ENCODE measurements at regions not wholly inside any gene's neighbourhood (a gene's known extent, or its start where the extent isn't known, plus 50 kb on each side); places are given as distances from the start of the nearest gene placed in this dataset.
A peak's percentile ranks its signal among the peaks of the same experiment; 100 is the strongest.

DNA sequence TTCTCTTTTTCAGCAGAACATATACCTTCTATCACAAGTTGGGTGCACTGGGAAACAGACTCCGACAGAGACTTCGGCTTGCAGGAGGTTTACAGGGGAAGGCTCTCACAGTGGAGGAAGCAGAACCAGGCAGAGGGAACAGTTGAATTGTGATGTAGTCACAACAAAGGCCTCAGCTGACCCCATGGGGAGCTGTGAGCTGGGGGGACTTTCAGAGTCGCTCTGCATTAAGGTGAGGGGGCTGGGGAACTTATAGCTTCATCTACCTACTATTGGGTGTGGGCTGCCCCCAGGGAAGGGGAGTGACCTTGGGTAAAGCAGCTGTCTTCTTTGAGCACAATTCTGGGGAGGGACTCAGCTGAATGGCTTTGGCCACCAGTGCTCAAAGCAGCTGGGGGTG is 94.9 kb upstream of the POU3F1 start:
- no peaks in the 10 kb centered on the region for H3K9me3 ChIP-seq (replicated peaks; ENCODE audit: low read length)
- no peak overlapping the region for H3K4me2 ChIP-seq (ENCODE audit: low read length)
- no peak overlapping the region for H3K4me3 ChIP-seq (ENCODE audit: low read length)
- H3K27me3 ChIP-seq (ENCODE audit: control insufficient read depth, insufficient read depth, low read length) = peaks cover 12% of the 10 kb centered on the region
- no peak overlapping the region for H3K9ac ChIP-seq (ENCODE audit: low read depth, low read length)
- H3K36me3 ChIP-seq (ENCODE audit: insufficient read depth, low read length) = no peaks in the 10 kb centered on the region
- peaks cover 25% of the 10 kb centered on the region for H3K4me1 ChIP-seq (ENCODE audit: control insufficient read depth, insufficient read depth, low read length)

DNA sequence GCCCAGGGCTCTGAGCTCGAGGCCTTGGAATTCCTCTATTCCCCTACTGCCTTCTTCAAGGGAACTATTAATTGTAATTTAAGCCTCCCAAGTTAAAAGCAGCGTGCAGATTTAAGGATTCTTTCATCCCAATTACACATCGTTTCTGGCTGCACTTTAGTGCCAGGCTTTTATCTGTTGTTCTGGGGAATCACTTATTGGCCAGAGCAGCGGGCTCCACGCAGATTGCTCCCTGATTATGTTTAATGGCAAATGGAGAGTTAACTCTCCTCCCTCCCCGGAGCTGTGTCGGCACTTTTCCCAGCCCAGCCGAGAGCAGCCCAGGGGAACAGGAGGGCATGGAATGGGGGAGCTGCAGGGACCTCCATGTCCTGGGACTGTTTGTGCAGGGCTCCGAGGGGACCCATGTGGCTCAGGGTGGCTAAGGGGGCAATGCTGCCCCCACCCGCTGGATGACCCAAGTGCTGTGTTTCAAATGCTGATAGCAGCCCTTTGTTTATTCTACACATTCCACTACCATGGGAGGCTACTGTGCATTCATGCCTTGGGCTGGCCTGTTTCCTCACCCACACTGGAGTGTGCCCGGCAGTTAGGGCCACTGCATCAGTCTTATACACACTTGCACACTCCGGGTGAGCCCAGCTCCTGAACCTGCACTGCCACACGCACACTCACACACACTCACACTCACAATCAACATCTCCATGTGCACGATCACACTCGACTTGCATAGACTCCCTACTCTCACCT is 93.3 kb upstream of the POU3F1 start:
- no peak overlapping the region for H3K9ac ChIP-seq (ENCODE audit: low read depth, low read length)
- H3K4me1 ChIP-seq (ENCODE audit: control insufficient read depth, insufficient read depth, low read length) = peaks cover 25% of the 10 kb centered on the region
- peaks cover 22% of the 10 kb centered on the region for H3K27me3 ChIP-seq (ENCODE audit: control insufficient read depth, insufficient read depth, low read length)
- H3K4me3 ChIP-seq (ENCODE audit: low read length) = no peak overlapping the region
- H3K36me3 ChIP-seq (ENCODE audit: insufficient read depth, low read length) = no peaks in the 10 kb centered on the region
- H3K4me2 ChIP-seq (ENCODE audit: low read length) = no peak overlapping the region
- no peaks in the 10 kb centered on the region for H3K9me3 ChIP-seq (replicated peaks; ENCODE audit: low read length)

DNA sequence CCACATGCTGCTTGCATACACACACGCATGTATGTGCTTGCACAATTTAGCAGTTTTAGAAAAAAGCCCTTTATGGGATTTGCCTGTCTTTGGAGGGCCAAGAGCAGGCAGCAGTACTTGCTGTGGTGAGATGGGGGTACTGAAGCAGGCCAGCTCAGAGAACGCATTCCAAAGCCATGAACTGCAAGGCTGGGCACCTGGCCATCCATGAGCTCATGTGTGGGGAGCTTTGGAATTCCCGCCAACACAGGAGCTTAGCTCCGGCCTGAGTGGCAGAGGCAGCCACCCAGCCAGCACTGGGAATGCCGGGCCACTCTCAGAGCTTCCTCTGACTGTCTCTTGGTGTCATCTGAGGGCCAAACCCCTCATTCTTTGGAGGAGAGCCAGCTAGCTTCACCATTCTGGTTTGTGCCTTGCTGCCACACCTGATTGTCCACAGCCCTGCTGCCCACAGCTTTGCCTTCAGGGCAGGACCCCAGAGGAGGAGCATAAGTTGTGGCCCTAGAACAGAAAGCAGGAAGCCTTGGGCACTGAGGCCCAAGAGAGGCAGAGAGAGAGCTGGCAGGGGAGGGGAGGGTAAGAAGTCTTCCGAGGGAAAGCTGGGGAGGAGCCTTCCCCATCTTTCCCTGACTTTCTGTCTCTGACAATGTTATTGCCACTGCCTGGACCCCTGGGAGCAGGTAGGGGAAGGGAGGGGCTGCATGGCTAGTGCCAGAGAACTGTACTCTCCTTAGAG is 92.1 kb upstream of the POU3F1 start:
- Histone ChIP-seq H3K27me3 (ENCODE audit: control insufficient read depth, insufficient read depth, low read length) (peaks cover 26% of the 10 kb centered on the region), H3K4me3 (ENCODE audit: low read length) (peak overlapping the region; percentile 4), H3K4me2 (ENCODE audit: low read length) (peak overlapping the region; percentile 57), H3K36me3 (ENCODE audit: insufficient read depth, low read length) (no peaks in the 10 kb centered on the region), H3K9ac (ENCODE audit: low read depth, low read length) (peak overlapping the region; percentile 15), H3K4me1 (ENCODE audit: control insufficient read depth, insufficient read depth, low read length) (peaks cover 25% of the 10 kb centered on the region), H3K9me3 (replicated peaks; ENCODE audit: low read length) (no peaks in the 10 kb centered on the region)

- no peak overlapping the region for H3K9ac ChIP-seq (ENCODE audit: low read depth, low read length)
- peaks cover 40% of the 10 kb centered on the region for H3K4me1 ChIP-seq (ENCODE audit: control insufficient read depth, insufficient read depth, low read length)
- H3K36me3 ChIP-seq (ENCODE audit: insufficient read depth, low read length) = no peaks in the 10 kb centered on the region
- peaks cover 22% of the 10 kb centered on the region for H3K27me3 ChIP-seq (ENCODE audit: control insufficient read depth, insufficient read depth, low read length)
- no peak overlapping the region for H3K4me2 ChIP-seq (ENCODE audit: low read length)
- no peaks in the 10 kb centered on the region for H3K9me3 ChIP-seq (replicated peaks; ENCODE audit: low read length)
- H3K4me3 ChIP-seq (ENCODE audit: low read length) = no peak overlapping the region
These were observed 90.6 kb upstream of the POU3F1 start for GRCh38 chr1:38137164-38137563.

GRCh38 chr1:38135625-38136414 is 89.2 kb upstream of the POU3F1 start:
- Histone ChIP-seq H3K27me3 (ENCODE audit: control insufficient read depth, insufficient read depth, low read length) (peaks cover 18% of the 10 kb centered on the region), H3K4me3 (ENCODE audit: low read length) (no peak overlapping the region), H3K4me1 (ENCODE audit: control insufficient read depth, insufficient read depth, low read length) (peaks cover 45% of the 10 kb centered on the region), H3K9me3 (replicated peaks; ENCODE audit: low read length) (no peaks in the 10 kb centered on the region), H3K36me3 (ENCODE audit: insufficient read depth, low read length) (no peaks in the 10 kb centered on the region), H3K4me2 (ENCODE audit: low read length) (no peak overlapping the region), H3K9ac (ENCODE audit: low read depth, low read length) (no peak overlapping the region)

GRCh38 chr1:38134294-38134755 is 87.7 kb upstream of the POU3F1 start:
- no peaks in the 10 kb centered on the region for H3K9me3 ChIP-seq (replicated peaks; ENCODE audit: low read length)
- no peak overlapping the region for H3K9ac ChIP-seq (ENCODE audit: low read depth, low read length)
- H3K4me3 ChIP-seq (ENCODE audit: low read length) = no peak overlapping the region
- H3K36me3 ChIP-seq (ENCODE audit: insufficient read depth, low read length) = no peaks in the 10 kb centered on the region
- peaks cover 42% of the 10 kb centered on the region for H3K4me1 ChIP-seq (ENCODE audit: control insufficient read depth, insufficient read depth, low read length)
- peaks cover 13% of the 10 kb centered on the region for H3K27me3 ChIP-seq (ENCODE audit: control insufficient read depth, insufficient read depth, low read length)
- no peak overlapping the region for H3K4me2 ChIP-seq (ENCODE audit: low read length)

- Histone ChIP-seq H3K27me3 (ENCODE audit: control insufficient read depth, insufficient read depth, low read length) (peaks cover 13% of the 10 kb centered on the region), H3K4me1 (ENCODE audit: control insufficient read depth, insufficient read depth, low read length) (peaks cover 36% of the 10 kb centered on the region), H3K9me3 (replicated peaks; ENCODE audit: low read length) (no peaks in the 10 kb centered on the region), H3K36me3 (ENCODE audit: insufficient read depth, low read length) (no peaks in the 10 kb centered on the region), H3K4me2 (ENCODE audit: low read length) (no peak overlapping the region), H3K4me3 (ENCODE audit: low read length) (no peak overlapping the region), H3K9ac (ENCODE audit: low read depth, low read length) (no peak overlapping the region)
These were observed 87.2 kb upstream of the POU3F1 start for GRCh38 chr1:38133756-38134155.

GRCh38 chr1:38133304-38133703 is 86.7 kb upstream of the POU3F1 start:
- H3K4me2 ChIP-seq (ENCODE audit: low read length) = no peak overlapping the region
- peaks cover 34% of the 10 kb centered on the region for H3K4me1 ChIP-seq (ENCODE audit: control insufficient read depth, insufficient read depth, low read length)
- H3K36me3 ChIP-seq (ENCODE audit: insufficient read depth, low read length) = no peaks in the 10 kb centered on the region
- H3K4me3 ChIP-seq (ENCODE audit: low read length) = no peak overlapping the region
- H3K27me3 ChIP-seq (ENCODE audit: control insufficient read depth, insufficient read depth, low read length) = peaks cover 13% of the 10 kb centered on the region
- no peak overlapping the region for H3K9ac ChIP-seq (ENCODE audit: low read depth, low read length)
- H3K9me3 ChIP-seq (replicated peaks; ENCODE audit: low read length) = no peaks in the 10 kb centered on the region

- peaks cover 27% of the 10 kb centered on the region for H3K4me1 ChIP-seq (ENCODE audit: control insufficient read depth, insufficient read depth, low read length)
- H3K9ac ChIP-seq (ENCODE audit: low read depth, low read length) = no peak overlapping the region
- H3K36me3 ChIP-seq (ENCODE audit: insufficient read depth, low read length) = no peaks in the 10 kb centered on the region
- H3K27me3 ChIP-seq (ENCODE audit: control insufficient read depth, insufficient read depth, low read length) = peaks cover 13% of the 10 kb centered on the region
- H3K4me3 ChIP-seq (ENCODE audit: low read length) = no peak overlapping the region
- H3K4me2 ChIP-seq (ENCODE audit: low read length) = no peak overlapping the region
- no peaks in the 10 kb centered on the region for H3K9me3 ChIP-seq (replicated peaks; ENCODE audit: low read length)
These were observed 86.1 kb upstream of the POU3F1 start for GRCh38 chr1:38132681-38133080.

DNA sequence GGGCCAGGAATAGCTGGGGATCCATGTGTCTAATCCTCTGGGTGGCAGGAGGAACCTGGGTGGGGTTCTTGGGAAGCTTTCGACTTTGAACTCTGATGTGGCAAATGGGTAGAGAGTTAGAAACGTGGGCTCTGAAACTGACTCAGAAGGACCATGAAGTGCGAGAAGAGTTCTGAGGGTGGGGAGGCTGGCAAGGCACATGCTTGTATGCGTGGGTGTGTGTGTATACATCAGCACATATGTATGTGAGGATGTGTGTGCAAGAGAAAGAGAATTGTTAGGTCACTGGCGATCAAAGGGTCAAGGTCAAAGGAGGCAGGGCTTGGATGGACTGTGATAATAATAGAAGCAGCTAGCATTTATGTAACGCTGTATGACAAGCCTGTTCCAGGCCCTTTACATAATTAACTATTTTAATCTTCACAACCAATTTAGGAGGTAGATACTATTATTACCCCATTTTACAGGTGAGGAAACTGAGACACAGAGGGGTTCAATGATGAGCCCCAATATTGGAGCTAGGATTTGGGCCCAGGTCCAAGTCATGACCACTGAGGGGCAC is 84.5 kb upstream of the POU3F1 start:
- Histone ChIP-seq H3K4me2 (ENCODE audit: low read length) (no peak overlapping the region), H3K4me1 (ENCODE audit: control insufficient read depth, insufficient read depth, low read length) (peaks cover 25% of the 10 kb centered on the region), H3K27me3 (ENCODE audit: control insufficient read depth, insufficient read depth, low read length) (peaks cover 13% of the 10 kb centered on the region), H3K9ac (ENCODE audit: low read depth, low read length) (no peak overlapping the region), H3K4me3 (ENCODE audit: low read length) (no peak overlapping the region), H3K36me3 (ENCODE audit: insufficient read depth, low read length) (no peaks in the 10 kb centered on the region), H3K9me3 (replicated peaks; ENCODE audit: low read length) (no peaks in the 10 kb centered on the region)

DNA sequence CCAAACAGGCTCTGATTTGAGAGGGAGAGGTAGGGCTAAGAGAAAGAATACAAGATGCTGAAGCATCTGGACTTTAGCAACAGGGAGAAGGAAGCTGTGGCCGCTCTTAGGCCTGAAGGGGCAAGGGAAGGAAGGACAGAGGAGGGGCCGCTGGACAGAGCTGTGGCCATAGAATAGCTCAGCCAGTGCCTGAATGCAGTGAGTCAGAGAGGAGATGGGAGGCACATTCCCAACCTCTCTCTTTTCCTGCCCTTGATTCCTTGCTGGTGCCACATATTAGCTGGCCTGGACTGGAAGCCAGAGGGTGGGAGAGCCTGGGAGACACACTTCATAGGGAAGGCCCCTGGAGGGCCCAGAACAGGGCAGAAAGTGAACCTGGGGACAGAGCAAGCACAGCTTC is 83.4 kb upstream of the POU3F1 start:
- H3K4me2 ChIP-seq (ENCODE audit: low read length) = no peak overlapping the region
- no peaks in the 10 kb centered on the region for H3K36me3 ChIP-seq (ENCODE audit: insufficient read depth, low read length)
- no peak overlapping the region for H3K4me3 ChIP-seq (ENCODE audit: low read length)
- peaks cover 25% of the 10 kb centered on the region for H3K4me1 ChIP-seq (ENCODE audit: control insufficient read depth, insufficient read depth, low read length)
- H3K9ac ChIP-seq (ENCODE audit: low read depth, low read length) = no peak overlapping the region
- no peaks in the 10 kb centered on the region for H3K9me3 ChIP-seq (replicated peaks; ENCODE audit: low read length)
- H3K27me3 ChIP-seq (ENCODE audit: control insufficient read depth, insufficient read depth, low read length) = peaks cover 4% of the 10 kb centered on the region
